ENCODE measurements at regions not wholly inside any gene's neighbourhood (a gene's known extent, or its start where the extent isn't known, plus 50 kb on each side); places are given as distances from the start of the nearest gene placed in this dataset.

DNA sequence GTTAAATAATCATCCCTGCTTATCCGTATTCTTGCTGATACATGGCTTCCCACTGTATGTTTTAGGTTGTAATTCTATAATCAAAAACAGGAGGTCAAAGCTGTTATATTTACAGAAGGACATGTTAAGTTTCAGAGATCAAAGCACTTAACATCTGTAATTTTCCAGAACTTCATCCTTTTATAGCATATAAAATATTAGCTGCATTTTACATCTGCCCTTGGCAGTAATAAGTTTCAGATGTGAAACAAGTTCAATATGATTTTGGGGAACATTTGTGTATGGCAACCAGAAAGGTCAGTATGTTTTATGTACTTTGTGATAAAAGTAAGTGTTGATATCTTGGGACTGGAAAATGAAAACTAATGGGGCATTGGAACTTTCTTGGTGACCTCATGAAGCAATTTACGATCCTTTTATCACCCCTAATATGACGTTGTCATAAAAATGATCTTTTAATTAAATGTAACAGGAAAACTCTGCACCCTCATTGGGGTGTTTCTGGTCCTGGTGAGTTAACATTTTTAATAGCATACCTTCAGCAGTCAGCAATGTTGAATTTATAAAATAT is 449.6 kb downstream of the GPATCH2 start:
- H3K4me1 Mint-ChIP-seq: peaks cover 7% of the 10 kb centered on the region
- H3K4me3 Mint-ChIP-seq: no peak overlapping the region
- TF ChIP-seq, protein P1, sequence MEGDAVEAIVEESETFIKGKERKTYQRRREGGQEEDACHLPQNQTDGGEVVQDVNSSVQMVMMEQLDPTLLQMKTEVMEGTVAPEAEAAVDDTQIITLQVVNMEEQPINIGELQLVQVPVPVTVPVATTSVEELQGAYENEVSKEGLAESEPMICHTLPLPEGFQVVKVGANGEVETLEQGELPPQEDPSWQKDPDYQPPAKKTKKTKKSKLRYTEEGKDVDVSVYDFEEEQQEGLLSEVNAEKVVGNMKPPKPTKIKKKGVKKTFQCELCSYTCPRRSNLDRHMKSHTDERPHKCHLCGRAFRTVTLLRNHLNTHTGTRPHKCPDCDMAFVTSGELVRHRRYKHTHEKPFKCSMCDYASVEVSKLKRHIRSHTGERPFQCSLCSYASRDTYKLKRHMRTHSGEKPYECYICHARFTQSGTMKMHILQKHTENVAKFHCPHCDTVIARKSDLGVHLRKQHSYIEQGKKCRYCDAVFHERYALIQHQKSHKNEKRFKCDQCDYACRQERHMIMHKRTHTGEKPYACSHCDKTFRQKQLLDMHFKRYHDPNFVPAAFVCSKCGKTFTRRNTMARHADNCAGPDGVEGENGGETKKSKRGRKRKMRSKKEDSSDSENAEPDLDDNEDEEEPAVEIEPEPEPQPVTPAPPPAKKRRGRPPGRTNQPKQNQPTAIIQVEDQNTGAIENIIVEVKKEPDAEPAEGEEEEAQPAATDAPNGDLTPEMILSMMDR (IDR thresholded peaks at IDR 0.05; ENCODE audit: unreplicated experiment in 3 of 3): no peak
- no peaks in the 10 kb centered on the region for H3K36me3 Mint-ChIP-seq (ENCODE audit: low read depth)
- H3K9me3 Mint-ChIP-seq: no peaks in the 10 kb centered on the region
- H3K27ac Mint-ChIP-seq: peak overlapping the region in 1 of 3 experiments; percentile 35
- no peaks in the 10 kb centered on the region for H3K27me3 Mint-ChIP-seq (ENCODE audit: low read depth)

DNA sequence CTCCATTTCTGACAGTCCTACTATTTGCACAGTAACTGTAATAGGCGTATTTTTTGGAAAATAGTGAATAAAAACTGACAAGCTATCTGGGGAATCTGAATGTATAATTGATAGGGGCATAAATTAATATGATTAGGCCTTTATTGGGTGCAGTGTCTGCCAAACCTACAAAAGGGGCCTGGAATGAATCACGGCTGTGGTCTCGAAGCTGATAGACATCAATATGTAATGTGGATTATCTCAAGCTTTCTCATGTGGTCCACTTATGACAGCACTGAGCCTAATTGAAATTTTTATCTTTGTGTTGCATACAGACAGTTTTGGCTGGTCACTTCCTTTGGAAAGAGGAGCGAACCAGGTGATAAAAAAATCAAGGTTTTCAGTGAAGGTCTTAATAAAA is 450.4 kb downstream of the GPATCH2 start:
- H3K4me3 Mint-ChIP-seq: no peak overlapping the region

DNA sequence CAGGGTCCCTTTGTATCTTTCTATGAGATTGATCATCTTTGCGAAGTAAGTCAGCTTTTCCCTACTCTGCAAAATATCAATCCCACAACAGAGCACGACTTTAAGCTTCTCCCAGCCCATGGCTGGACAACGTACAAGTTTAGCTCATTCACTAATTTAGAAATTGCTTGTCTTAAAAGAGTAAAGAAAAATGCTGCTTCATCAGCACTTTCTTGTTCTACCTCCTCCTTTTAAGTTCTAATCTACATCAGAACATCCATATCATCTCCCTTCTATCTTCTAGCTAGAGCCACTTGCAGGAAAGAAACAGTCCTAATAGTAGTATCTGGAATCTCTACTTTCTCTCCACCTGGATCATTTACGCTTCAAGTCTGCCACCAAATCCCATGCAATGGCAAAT is 441.2 kb upstream of the ESRRG start:
- no peaks in the 10 kb centered on the region for H3K9me3 Mint-ChIP-seq
- TF ChIP-seq, protein P1 (IDR thresholded peaks at IDR 0.05; ENCODE audit: unreplicated experiment in 3 of 3): no peak
- H3K27ac Mint-ChIP-seq: no peak overlapping the region

More for the DNA sequence above, 450.4 kb downstream of the GPATCH2 start:
- peaks cover 7% of the 10 kb centered on the region for H3K4me1 Mint-ChIP-seq
- TF ChIP-seq, protein P1 (IDR thresholded peaks at IDR 0.05; ENCODE audit: unreplicated experiment in 3 of 3): no peak
- no peaks in the 10 kb centered on the region for H3K9me3 Mint-ChIP-seq
- H3K36me3 Mint-ChIP-seq (ENCODE audit: low read depth): no peaks in the 10 kb centered on the region
- no peak overlapping the region for H3K27ac Mint-ChIP-seq
- H3K27me3 Mint-ChIP-seq (ENCODE audit: low read depth): no peaks in the 10 kb centered on the region

DNA sequence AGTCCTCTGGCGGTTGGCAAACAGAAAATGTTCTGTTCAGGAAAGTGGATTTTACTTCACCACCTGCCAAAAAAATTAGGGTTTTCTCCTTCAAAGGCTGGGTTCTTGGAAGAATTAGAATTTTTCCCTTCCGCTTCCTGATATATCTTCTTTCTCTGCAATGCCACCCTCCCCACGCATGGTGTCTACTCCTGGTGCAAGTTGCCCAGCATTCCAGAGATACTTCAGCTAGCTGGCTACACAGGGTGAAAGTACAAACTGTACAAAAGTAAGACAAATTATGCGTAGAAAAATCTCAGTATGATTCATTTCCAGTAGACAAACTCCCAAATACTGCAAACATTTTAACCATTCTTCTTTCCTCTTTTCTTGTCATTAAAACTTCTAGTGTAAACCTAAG is 430.1 kb upstream of the ESRRG start:
- Mint-ChIP-seq H3K4me3 (no peak overlapping the region), H3K27ac (no peak overlapping the region), H3K27me3 (ENCODE audit: low read depth) (peaks cover 5% of the 10 kb centered on the region), H3K36me3 (ENCODE audit: low read depth) (no peaks in the 10 kb centered on the region), H3K4me1 (no peaks in the 10 kb centered on the region), H3K9me3 (peaks cover 7% of the 10 kb centered on the region)
- TF ChIP-seq, protein P1 (IDR thresholded peaks at IDR 0.05; ENCODE audit: unreplicated experiment in 3 of 3): no peak

More for the DNA sequence above, 441.2 kb upstream of the ESRRG start:
- no peaks in the 10 kb centered on the region for H3K36me3 Mint-ChIP-seq (ENCODE audit: low read depth)
- H3K4me3 Mint-ChIP-seq: no peak overlapping the region
- no peaks in the 10 kb centered on the region for H3K4me1 Mint-ChIP-seq
- peaks cover 6% of the 10 kb centered on the region for H3K27me3 Mint-ChIP-seq (ENCODE audit: low read depth)

DNA sequence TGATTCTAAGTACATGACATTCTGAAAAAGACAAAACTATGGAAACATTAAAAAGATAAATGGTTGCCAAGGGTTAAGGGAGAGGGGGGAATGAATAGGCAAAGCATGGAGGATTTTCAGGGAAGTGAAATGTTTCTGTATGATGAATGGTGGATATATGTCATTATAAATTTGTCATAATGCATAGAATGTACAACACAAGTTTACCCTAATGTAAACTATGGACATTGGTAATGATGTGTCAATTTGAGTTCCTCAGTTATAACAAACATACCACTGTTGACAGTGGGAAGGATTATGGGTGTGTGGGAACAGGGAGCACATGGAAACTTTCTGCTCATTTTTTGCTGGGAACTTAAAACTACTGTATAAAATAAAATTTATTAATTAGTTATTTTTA is 427.1 kb upstream of the ESRRG start:
- Mint-ChIP-seq H3K27me3 (ENCODE audit: low read depth) (peaks cover 5% of the 10 kb centered on the region), H3K36me3 (ENCODE audit: low read depth) (no peaks in the 10 kb centered on the region)

DNA sequence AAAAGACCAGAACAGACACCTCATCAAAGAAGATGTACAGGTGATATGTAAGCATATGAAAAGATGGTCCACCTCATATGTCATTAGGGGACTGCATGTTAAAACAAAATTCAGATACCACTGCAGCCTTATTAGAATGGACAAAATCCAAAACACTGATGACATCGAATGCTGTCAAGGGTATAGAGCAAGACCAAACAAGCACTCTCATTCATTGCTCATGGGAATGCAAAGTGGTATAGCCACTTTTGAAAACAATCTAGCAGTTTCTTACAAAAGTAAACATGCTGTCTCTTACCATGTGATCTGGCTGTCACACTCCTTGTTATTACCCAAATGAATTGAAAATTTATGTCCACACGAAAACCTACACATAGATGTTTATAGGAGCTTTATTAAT is 426.6 kb upstream of the ESRRG start:
- Mint-ChIP-seq H3K36me3 (ENCODE audit: low read depth) (peaks cover 3% of the 10 kb centered on the region), H3K9me3 (peaks cover 13% of the 10 kb centered on the region), H3K27me3 (ENCODE audit: low read depth) (peaks cover 5% of the 10 kb centered on the region), H3K27ac (no peak overlapping the region), H3K4me1 (no peaks in the 10 kb centered on the region), H3K4me3 (no peak overlapping the region)
- TF ChIP-seq, protein P1 (IDR thresholded peaks at IDR 0.05; ENCODE audit: unreplicated experiment in 3 of 3): no peak

More for the DNA sequence above, 427.1 kb upstream of the ESRRG start:
- TF ChIP-seq, protein P1 (IDR thresholded peaks at IDR 0.05; ENCODE audit: unreplicated experiment in 3 of 3): no peak
- no peaks in the 10 kb centered on the region for H3K4me1 Mint-ChIP-seq
- no peak overlapping the region for H3K27ac Mint-ChIP-seq
- H3K4me3 Mint-ChIP-seq: no peak overlapping the region
- H3K9me3 Mint-ChIP-seq: peaks cover 7% of the 10 kb centered on the region
